GM12874 (cell line): ENCODE measurements at regions not wholly inside any gene's neighbourhood (a gene's known extent, or its start where the extent isn't known, plus 50 kb on each side); places are given as distances from the start of the nearest gene placed in this dataset.

ENCODE experiments used
- CTCF ChIP-seq: IDR thresholded peaks from 2 replicates; pipeline ENCODE4 v1.5.1; 2011; ENCODE audit warnings: low read depth, mild to moderate bottlenecking, control low read depth, low read length, moderate library complexity; ENCODE audit not compliant: insufficient read depth

- TF ChIP-seq CTCF, result no peak
Measured at GRCh38 chr6:82118150-82118562, 129.4 kb downstream of the IBTK start.

- no peak for TF ChIP-seq CTCF
Measured at GRCh38 chr6:82114748-82115147, 132.8 kb downstream of the IBTK start.

- TF ChIP-seq CTCF, result no peak
Measured at GRCh38 chr6:82113231-82113630, 134.3 kb downstream of the IBTK start.

GRCh38 chr6:82111818-82112217 lies 135.7 kb downstream of the IBTK start:
- no peak for TF ChIP-seq CTCF

GRCh38 chr6:82111114-82111513 lies 136.4 kb downstream of the IBTK start:
- TF ChIP-seq CTCF, result no peak

GRCh38 chr6:82097676-82098075 lies 149.9 kb downstream of the IBTK start:
- no peak for TF ChIP-seq CTCF

- TF ChIP-seq CTCF, result no peak
Measured at GRCh38 chr6:82095091-82095490, 152.5 kb downstream of the IBTK start.

GRCh38 chr6:82094166-82094806 lies 153.3 kb downstream of the IBTK start:
- no peak for TF ChIP-seq CTCF
